ENCODE measurements at regions not wholly inside any gene's neighbourhood (a gene's known extent, or its start where the extent isn't known, plus 50 kb on each side); places are given as distances from the start of the nearest gene placed in this dataset.

DNA sequence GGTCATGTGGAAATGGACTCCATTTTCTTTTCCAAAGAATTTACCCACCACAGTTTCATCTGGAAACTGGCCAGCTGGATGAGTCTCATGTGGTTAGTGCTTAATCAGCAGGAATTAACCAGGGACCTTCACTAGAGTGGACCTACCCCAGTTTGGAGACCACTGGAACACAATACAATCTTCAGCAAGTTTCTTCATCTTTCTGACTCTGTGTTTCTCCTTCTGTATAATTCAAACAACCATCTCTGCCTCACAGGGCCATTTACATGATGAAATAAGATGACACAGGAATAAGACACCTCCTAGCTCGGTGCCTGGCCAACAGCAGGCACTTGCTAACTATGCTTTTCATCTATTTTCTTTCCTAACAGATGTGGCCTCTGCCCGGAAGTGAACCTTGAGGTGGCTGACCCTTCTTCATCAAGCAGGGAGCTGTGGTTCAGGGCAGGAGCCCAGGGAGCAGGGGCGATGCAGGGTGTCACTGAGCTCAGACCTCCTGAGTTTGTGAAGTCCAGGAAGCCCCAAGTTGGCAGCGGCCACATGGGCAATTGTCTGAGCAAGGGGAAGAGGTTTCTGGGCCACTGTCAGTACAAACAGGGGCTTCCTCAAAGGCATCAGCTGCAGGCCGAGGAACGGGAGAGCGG lies 98.8 kb downstream of the SOD2 start:
- TF ChIP-seq, protein P1, sequence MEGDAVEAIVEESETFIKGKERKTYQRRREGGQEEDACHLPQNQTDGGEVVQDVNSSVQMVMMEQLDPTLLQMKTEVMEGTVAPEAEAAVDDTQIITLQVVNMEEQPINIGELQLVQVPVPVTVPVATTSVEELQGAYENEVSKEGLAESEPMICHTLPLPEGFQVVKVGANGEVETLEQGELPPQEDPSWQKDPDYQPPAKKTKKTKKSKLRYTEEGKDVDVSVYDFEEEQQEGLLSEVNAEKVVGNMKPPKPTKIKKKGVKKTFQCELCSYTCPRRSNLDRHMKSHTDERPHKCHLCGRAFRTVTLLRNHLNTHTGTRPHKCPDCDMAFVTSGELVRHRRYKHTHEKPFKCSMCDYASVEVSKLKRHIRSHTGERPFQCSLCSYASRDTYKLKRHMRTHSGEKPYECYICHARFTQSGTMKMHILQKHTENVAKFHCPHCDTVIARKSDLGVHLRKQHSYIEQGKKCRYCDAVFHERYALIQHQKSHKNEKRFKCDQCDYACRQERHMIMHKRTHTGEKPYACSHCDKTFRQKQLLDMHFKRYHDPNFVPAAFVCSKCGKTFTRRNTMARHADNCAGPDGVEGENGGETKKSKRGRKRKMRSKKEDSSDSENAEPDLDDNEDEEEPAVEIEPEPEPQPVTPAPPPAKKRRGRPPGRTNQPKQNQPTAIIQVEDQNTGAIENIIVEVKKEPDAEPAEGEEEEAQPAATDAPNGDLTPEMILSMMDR (IDR thresholded peaks at IDR 0.05) = no peak

DNA sequence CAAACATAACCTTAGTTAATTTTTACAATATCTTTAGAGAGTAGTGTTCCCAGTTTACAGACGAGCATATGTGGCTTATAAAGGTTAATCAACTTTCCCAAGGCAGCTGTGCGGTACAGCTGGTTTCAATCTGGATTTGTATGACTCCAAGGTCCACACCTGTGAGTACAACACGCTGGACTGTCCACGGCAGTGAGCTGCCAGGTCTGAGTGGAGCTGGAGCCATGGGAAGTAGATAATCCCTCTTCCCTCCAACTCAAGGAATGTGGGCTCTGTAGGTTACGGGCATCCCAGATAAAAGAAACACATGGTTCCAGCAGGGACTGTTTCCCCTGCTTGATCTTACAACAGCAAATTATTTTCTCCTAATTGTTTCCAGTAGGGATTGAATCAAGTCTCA lies 102.2 kb downstream of the SOD2 start:
- TF ChIP-seq, protein P1 (IDR thresholded peaks at IDR 0.05) = no peak

DNA sequence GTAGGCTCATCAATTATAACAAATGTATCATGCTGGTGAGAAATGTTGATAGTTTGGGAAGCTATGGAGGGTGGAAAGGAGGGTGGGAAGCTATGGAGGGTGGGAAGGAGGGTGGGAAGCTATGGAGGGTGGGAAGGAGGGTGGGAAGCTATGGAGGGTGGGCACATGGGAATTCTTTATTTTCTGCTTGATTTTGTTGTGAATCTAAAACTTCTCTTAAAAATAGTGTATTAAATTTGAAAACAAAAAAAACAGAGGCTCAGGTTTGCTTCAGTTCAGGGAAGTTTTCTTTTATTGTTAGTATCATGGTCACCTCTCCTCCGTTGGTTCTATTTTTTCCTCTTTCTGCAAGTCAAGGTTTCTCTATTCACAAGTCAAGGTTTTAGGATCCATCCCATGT lies 106.4 kb downstream of the SOD2 start:
- TF ChIP-seq, protein P1 (IDR thresholded peaks at IDR 0.05) = no peak

DNA sequence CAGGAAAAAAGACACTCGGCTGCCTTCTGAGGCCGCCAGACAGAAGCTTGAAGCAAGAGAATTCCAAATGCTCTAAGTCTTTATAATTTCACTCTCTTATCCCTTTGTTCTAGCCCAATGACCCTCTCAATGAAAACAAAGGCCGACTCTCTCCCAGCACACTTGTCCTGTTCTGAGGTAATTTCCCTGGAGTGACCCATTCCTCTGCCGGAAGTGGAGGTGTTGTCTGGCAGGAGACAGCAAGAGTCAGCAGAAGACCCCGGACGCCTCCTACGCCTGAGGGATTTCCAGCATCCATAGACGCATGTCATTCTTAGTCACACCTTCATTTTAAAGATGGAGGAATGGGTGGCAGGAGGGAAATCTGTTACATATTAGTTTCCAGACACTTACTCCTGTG lies 110.3 kb downstream of the SOD2 start:
- TF ChIP-seq, protein P1 (IDR thresholded peaks at IDR 0.05) = no peak

DNA sequence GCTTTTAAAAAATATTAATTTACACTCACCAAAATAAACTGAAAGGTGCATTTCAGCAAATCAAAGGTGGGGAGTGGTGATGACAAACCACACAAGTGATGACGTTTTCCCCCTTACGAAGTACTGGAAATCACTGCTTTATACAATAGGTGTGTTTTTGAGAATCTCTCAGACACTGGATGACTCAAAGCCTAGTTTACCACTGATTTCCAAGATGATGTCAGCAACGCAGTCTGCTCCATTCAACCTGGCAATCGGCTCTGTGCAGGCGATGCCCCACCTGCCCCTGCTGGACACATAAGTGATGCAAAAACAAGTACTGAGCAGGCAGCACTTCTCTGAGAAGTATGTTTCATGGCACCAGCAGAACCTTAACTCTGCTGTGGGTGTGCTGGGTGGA lies 114.4 kb downstream of the SOD2 start:
- TF ChIP-seq, protein P1 (IDR thresholded peaks at IDR 0.05) = no peak

DNA sequence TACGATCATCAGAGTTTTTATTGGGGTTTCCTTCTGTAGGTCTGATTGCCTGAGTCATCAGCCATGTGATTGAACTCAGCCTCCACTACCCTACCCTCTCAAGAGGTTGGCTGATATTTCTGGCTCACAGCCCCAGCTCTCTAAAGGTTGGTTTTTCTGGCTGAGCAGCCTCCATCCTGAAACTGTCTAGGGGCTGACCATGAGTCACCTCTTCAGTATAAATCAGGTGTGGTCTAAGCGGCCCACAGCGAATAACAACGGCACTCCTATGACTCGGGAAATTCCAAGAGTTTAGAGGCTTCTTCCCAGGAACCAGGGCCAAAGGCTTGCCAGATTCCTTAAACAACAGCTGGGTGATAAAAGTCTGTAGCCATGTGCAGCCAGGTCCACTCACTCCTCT lies 115.5 kb downstream of the SOD2 start:
- TF ChIP-seq, protein P1 (IDR thresholded peaks at IDR 0.05) = no peak

DNA sequence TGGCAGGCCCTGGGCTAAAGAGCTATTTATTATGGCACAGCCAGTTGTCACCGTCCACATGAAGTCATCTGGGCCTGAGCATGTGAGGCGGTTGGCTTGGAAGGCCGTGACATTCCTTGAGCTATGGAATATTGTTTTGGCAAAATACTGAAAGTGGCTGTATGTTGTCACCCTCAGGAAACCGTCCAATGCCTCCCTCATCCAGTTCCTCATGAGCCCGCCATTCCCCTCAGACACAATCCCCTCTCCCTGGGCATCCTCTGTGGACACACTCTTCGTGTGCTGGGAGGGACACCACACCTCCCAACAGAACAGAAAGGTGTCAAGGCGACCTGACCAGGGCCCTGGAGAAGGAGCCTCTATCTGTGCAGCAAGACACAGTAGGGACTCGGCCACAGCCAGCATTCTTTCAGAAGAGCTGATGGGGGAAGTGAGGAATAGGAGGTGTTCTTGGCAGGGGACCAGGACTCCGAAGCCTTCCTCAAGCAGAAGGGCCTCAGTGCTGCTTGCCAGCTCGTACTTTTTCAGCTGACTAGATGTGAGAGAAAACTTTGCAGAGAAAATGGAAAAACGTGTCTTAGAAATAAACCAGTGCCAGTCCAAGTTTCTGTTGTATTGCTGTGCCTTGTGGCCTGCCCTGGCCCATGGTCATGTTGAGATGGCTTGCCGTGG lies 120.5 kb downstream of the SOD2 start:
- TF ChIP-seq, protein P1 (IDR thresholded peaks at IDR 0.05) = no peak
